Activated CD8-positive, alpha-beta memory T cell treated with anti-CD3 and anti-CD28 coated beads, Interleukin-2, amount 50 U/mL, for 1 hour (primary cell): ENCODE measurements at regions not wholly inside any gene's neighbourhood (a gene's known extent, or its start where the extent isn't known, plus 50 kb on each side); places are given as distances from the start of the nearest gene placed in this dataset.

Experiments used
- DNase-seq: peaks from one replicate; pipeline ENCODE4 v3.0.0-alpha.2; 2020; ENCODE audit errors: extremely low read depth

DNA sequence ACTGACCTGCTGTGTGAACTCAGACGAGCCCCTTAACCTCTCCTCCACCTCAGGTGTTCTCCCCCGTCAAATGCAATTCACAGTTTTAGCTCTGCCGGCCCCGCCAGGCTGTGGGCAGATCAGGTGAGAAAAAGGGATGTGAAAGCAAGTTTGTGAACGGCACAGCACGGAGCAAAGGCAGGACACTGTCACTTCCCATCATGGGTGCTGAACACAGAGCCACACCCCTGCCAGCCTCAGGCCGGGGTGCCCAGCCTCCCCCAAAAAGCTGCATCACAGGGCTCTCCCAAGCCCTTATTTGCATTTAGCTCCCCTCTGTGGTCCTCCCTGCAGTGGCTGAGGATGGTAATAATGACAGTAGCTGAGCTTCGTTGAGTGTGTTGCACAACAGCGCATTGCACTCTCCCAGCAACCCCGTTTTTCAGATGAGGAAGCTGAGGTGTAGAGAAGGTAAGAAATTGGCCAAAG, 88.8 kb upstream of the TNRC6C start:
- DNase-seq = no peak

DNA sequence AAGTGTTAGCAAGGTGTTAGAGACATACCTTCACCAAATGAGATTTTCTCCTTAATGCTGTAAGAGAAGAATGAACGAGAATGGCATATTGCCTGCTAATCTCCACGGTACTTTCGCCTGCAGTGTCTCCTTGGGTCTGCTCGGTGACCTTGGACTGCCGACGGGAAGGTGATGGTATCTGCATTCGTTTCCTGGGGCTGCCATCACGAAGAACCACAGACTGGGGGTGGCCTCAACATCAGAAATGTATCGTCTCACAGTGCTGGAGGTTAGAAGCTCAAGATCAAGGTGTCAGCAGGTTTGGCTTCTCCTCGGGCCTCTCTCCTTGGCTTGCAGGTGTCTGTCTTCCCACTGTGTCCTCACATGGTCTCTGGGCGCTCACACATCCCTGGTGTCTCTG, 86.3 kb upstream of the TNRC6C start:
- no peak for DNase-seq

DNA sequence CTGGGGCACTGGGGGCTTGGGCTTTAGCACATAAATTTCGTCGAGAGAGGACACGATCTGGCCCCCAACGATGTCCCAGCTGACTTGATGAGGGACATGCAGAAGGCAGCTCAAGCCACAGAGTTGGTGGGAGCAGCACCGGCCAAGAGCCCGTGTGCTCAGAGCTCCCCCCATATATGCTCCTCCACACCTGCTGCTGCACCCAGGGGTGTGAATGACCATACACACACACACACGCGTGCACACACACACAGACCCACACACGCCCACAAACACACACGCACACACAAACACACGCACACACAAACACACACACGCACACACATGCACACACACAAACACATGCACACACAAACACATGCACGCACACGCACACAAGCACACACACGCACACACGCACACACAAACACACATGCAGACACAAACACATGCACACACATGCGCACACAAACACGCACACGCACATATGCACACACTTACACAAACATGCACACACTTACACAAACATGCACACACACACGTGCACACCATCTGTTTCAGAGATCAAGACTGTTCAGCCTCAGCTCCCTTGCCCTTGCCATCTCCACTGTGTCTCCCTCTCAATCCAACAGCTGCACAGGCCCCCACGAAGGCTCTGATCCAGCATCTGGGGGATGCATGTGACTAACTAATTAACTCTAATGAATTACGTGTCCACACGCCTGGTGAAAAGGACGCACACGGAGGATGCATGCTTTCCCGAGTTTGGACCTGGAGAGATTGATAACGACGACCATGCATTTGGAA, 85.6 kb upstream of the TNRC6C start:
- no peak for DNase-seq

DNA sequence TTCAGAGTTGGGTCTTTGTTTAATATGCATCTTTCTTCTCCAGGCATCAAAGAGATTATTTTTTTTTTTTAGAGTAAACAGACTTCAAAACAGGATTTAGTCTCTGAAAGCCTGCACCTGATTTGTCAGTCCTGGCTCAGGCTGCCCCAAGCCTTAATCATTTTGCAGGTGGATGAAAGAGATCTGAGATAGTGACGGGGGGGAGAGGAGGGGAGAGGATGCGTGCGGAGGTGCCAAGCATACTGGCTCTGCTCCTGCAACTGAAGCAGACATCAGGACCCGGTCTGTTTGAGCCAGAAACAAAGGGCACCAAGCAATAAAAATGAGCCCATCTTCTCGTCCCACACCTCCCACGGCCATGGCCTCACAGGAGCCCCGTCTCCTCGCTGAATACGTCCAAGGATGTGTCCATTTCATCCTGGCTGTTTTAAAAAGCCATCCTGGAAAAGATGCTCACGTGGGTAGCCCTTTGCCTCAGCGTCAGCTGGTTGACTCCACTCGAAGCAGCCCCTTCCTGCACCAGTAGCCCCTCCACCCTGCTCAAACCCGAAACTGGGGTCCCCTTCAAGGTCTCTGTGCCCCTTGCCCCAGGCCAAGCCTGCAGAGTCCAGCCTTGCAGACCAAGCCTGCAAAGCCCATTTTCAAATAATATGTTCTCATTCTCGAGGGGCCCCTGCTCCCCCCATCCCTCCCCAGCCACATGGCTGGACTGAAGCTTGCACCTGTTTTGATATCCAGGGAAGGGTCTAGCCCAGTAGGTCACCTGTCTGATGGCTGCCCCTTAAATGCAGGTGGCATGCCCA, 84.8 kb upstream of the TNRC6C start:
- DNase-seq = no peak

DNA sequence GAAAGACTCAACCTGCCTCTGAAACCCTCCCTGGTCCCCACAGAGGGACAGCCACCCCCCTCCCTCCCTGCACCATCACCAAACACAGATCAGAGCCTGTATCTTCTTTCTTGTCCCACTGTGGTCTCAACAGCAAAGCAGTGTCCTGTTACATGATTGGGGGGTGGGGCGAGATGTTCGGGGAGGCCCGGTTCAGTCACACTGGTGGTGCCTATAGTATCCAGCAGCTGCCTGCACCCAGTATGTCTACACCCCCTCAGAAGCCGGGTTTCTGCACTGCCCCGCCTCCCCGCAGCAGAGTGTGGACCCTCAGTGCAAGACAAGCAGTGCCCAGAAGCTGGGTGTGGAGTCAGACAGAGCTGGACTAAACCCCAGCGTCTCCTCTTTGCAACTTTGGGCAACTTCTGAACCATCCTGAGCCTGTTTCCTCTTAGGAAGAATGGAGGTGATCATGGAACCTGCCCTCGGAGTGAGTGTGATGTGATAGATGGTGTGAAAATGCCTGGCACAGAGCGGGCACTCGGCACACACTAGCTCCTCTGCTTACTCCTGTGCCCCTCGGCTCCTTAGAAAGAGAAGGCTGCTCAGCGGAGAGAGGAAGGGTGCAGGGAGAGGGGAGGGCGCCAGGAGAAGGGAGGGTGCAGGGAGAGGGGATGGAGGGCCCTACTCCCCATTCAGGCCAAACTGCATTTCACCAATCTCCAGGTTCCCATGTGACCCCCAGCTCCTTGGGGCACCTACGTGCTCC, 84.0 kb upstream of the TNRC6C start:
- no peak for DNase-seq

DNA sequence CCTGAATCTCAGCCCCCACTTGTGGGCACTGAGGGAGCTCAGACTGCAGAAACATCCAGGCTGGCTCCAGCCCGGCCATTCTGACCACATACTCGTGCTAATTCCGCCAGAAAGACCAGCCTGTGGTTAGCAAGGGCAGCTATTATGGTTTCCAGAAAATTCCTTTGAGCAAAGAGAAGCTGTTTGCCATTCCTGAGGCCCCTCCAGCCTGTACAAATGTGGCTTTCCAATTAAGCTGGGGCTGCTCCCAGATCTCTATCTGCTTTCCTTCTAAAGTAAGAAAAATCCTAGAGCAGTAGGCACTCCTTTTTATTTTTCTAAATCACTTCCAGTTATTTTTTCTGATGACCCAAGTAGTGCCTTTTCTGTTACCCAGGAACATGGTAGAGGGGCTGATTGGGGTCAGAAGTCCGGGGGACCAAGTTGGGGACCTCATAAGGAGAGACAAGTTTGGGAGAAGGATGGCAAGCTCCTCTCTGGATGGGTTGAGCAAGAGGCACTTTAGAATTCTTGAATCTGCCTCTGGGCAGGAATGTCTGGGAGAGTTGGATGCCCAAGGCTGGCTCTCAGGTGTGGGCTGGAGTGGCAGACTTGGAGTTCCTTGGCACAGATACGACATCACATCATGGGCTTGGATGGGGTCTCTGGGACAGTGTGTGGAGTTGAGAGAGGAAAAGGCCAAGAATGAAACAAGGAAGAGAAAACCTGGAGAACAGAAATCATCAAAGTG, 83.3 kb upstream of the TNRC6C start:
- DNase-seq = no peak

DNA sequence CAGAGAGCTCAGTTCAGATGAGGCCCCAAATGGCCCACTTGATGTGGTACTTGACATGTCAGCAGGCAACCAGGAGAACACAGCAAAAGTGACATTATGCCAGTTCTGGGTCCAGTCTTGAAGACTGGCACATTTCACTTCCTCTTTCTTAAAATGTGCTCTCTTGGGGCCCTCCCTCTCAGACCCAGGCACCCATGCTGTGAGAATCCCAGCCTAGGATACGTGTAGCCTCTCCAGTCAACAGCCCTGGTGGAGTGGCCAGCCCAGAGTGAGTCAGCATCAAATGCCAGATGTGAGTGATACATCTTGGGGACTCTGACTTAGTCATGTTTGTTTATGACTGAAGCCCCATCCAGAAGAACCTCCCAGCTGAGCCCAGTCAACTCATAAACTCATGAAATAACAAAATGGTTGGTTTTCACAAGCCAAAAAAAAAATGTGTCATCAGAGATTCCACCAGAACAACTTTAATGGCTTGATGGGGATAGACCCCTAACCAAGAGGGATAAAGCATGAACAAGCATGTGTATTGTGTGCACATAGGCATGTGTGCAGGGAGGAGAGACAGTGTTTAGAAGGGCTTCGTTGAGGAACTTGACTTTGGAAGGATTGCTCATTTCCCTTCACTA, 82.5 kb upstream of the TNRC6C start:
- no peak for DNase-seq

DNA sequence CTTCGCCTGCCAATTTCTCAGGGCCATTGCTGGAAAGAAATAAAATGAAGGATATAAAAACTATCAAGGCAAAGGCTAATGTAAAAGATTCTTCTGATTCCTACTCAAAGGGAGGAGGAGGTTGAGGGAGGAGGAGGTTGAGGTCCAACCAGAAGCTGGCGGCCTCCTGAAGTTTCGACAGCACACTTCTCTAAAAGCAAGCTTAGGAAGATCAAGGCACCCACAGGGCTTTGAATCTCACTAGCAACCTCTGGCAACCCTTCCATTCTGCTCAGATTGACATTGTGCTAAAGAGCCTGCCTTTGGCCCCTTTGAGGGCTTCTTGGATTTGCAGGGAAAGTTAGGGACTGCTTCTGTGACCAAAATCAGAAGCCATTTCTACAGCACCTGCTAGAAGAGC, 81.5 kb upstream of the TNRC6C start:
- no peak for DNase-seq

DNA sequence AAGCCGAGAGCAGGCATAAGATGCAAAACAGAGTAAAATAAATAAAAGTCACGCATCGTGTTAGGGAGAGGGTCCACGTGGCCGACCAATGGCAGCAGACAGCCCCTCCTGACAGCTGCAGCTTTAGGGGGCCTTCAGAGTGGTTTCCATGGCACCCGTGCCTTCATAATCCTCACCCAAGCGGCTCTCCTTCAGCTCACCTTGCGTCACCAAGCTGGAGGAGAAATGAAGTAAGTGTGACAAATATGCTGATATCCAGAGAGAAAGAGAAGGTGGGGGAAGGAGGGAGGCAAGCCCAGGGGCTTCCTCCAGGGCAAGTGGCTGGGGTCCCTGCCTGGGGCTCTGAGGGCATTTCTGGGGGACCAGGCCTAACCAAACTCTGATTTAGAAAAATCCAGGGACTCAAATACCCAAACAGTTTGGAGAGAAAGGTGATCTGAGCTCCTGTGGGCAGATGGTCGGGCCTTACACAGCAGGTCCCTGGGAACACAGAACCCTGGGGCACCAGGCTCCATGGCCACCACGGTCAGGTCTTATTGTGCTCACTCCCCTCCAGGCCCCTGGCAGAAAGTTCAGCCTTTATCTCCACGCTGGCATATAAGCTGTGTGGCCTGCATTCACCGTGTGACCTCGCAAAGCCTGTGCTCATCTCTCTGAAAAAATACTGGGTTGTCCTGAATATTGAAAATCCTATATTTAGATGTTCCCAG, 80.7 kb upstream of the TNRC6C start:
- no peak for DNase-seq

DNA sequence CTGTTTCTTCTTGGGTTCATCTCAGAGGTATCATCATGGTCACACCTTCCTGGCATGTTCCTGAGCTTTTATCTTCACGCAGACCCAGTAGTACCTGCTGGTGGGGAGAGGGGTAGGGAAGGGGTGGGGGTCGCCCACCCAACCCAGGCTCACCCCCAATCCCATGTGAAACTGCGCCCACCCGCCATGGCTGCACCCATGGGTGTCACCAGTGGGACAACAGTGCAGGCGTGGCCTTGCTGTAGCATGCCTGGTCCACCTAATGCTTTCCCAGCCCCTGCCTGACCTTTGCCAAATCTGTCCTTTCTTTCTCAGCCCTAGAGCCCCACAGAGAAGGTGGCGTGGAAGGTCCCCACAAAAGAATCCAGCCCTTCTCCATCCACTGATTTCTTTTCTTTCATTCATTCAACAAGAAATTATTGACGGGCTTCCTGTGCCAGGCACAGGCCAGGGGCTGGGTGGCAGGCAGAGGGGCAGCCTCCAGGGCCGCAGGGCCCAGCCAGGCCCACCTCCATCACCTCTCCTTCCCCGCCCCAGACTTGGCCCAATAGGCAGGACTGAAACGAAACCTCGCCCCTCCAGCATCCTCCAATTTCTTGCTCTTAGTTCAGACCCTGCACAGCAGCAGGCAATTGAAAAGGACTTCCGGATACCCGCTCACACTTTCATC, 79.1 kb upstream of the TNRC6C start:
- DNase-seq = no peak

DNA sequence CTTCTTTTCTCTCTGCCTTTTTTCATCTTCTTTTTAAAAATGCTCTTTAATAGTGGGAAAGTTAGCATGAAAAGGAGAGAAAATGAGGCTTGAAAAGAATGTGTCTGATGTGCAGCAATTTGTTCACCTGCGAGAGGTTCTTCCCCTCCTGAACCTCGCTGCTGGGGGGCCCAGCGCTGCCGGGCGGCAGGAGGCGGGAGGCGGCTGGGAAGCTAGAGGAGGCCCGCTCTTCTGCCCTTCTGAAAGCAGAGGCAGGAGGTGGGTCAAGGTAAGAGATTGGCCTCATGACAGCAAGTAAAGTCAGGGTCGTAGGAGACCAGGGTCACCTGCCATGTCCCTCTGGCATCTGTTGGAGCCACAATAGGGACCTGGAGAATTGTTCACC, 78.6 kb upstream of the TNRC6C start:
- no peak for DNase-seq

DNA sequence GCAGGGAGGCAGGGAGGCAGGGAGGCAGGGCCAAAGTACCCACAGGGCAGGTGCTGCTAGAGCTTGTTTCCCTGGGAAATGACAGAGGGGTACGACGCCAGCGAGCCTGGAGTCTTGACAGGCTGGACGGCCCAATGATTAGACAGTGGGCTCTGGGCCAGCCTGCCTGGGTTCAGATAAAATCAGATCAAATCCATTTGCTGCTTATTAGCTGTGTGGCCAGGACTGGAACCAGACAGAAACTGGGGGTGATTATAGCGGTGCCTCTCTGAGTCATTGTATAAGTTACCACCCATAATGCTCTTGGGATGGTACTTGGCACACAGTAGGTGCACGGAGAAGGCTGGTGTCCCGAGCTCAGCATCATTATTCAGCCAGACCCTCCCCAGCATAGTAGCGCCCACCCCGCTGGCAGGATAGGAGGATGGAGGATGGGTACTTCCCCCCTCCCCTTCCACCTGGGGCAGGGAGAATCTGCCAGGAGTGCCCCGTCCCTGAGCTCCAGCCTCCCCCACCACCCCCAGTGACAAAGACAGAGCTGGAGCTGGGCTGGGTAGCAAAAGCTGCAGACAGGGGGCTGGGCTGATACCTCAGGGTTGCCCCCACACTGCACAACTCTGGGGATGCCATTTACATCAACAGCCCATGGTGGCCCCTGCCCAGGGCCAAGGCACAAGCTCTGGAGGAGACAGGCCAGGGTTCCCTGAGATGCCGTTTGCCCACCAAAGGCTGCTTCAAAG, 77.6 kb upstream of the TNRC6C start:
- DNase-seq = no peak

DNA sequence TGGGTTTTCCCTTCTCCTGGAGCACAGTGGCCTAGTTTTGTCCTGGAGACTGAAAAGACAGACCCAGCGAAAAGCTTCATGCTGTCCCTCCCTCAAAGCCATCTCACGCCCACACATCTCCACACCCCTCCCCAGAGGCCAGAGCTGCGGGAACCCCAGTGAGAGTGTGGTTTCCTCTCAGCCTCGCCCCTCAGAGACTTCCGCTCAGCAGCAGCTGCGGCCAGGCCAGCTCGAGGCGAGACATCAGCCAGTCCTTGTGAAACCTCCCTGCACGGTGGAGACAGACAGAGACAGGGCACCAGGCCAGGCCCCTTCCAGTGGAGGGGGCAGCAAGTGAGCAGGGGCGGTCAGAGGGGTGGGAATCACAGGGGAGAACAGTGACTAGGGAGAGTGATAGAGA, 77.0 kb upstream of the TNRC6C start:
- DNase-seq = no peak

DNA sequence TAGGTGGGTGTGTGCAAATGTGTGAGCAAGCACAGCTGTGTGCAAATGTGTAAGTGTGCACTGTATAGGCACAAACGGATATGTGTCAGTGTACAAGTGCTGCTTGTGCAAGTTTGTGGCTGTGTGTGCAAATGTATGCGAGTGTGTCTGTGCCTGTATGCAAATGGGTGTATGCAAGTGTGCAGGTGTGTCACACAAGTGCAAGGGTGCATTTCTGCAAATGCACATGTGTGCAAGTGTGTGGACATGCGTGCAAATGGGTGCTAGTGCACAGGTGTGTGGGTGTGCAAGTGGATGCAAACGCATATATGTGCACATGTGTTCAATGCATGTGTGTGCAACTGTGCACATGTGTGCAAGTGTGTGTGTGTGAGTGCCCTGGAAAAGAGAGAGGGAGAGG, 76.5 kb upstream of the TNRC6C start:
- DNase-seq = no peak

DNA sequence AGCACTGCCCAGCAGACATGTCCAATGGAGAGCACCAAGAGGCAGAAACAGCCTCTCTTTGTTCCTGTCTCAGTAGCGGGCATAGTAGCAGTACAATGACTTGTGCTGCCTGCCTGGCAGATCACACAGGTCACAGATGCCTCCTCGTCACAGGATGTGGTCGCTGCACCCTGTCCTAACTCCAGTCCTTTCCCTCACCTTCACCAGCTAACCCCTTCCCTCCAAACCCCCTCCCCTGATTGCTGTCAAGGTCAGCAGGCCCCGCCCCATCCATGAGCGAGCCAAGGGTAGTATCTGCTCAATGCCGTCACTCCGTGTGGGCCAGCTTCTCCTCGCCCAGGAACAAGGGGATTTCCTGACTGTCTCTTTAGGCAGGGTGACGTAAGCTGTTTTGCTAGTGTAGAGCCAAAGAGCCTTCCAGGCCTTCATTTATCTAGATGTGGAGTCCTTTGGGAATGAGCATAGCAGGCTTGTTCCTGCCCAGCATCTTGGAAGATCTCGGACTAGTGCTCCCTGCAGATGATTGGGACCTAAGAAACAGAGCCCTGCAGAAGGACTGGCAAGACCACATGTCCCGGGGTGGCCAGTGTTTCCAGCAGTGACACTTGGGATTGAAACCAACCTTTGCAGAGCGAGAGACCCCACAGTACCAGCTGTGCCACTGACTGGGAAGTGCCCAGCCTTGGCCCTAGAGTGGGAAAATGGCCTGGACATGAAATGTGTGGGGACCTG, 75.9 kb upstream of the TNRC6C start:
- peak; percentile 91 for DNase-seq

DNA sequence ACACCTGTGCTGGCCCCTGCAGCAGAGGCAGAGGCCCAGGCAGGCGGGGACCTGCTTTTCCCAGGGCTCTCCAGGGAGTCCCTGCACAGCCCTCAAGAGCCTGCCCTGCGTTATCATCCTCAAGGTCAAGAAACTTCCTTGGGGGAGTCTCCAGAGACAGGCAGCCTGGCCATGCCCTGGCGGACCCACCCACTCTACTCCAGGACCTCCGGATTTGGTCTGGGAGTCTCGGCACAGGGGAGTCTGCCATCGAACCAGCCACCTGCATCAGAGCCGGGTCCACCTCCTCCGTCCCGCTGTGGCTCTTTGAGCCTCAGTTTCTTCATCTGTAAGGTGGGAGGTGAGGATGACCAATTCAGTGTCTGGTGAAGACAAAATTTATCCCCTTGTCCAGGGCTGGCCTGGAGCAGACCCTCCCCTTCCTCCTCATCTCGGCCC, 75.3 kb upstream of the TNRC6C start:
- DNase-seq = no peak

DNA sequence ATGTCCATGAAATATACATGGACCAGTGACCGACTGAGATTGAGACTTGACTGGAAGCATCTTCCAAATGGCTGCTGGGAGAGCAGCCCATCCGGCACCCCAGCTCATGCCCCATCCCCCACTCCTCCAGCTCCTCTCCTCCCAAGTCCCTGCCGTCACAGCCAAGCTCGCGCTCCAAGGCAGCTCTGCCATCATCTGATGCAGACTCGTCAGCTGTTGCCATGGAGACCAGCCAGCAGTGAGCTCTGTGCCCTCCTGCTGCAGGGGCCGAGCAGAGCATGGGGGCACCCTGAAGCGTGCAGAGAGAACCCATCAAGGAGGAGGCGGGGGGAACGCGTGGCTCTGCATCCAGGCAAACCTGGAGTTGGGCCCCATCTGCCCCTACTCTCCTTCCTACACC, 74.5 kb upstream of the TNRC6C start:
- DNase-seq = no peak

DNA sequence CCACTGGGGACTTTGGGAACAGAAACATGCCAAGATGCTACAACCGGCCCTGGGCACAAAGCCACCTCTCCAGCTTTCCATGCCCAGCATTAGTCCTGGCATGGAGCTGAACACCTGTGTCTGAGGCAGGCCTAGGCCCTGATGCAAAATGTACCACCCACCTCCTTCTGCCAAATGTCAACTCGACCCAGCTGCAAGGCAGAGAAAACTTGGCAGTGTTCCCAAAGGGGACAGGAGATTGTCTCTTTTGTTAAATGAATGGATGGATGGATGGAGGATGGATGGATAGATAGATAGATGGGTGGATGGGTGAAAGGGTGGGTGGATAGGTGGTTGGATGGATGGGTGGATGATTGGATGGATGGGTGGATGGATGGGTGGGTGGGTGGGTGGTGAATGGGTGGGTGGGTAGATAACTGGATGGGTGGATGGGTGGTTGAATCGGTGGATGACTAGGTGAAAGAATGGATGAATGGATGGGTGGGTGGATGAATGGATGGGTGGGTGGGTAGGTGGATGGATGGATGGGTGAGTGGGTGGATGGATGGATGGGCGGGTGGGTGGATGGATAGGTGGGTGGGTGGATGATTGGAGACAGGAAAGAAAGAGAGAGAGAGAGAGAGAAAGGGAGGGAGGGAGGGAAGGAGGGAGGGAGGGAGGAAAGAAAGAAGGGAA, 73.4 kb upstream of the TNRC6C start:
- DNase-seq = no peak
